Psoas muscle (tissue), 7 donors: ENCODE measurements at regions not wholly inside any gene's neighbourhood (a gene's known extent, or its start where the extent isn't known, plus 50 kb on each side); places are given as distances from the start of the nearest gene placed in this dataset.

Experiments
- ATAC-seq, 4 donors: fragments of 200-7000 bp; cut with Tn5 transposase; one replicate each; pipeline ENCODE4 v1.9.1; 2020; ENCODE audit warnings: moderate library complexity in 3 of 4, mild to moderate bottlenecking in 2 of 4
- DNase-seq, 2 donors: peaks; one replicate each; pipeline ENCODE4 v3.0.0-alpha.2; 2020
- H3K27ac ChIP-seq: fragments of 200-600 bp; one replicate; pipeline ENCODE4 v1.8.0; 2022
- H3K27me3 ChIP-seq, 3 donors: fragments of 200-600 bp in 1 of 3; one replicate each; pipeline versions ENCODE4 v1.6.1 to v1.8.0; 2013 to 2022; ENCODE audit warnings: low read length in 2 of 3, mild to moderate bottlenecking in 2 of 3, moderate library complexity in 1 of 3; ENCODE audit not compliant: insufficient read depth in 3 of 3
- H3K36me3 ChIP-seq, 2 donors: fragments of 200-600 bp in 1 of 2; one replicate each; pipeline versions ENCODE4 v1.6.1 to v1.8.0; 2013 to 2022; ENCODE audit warnings: low read depth in 1 of 2, mild to moderate bottlenecking in 1 of 2, moderate library complexity in 1 of 2; ENCODE audit not compliant: insufficient read depth in 1 of 2
- H3K4me1 ChIP-seq: fragments of 200-600 bp; one replicate; pipeline ENCODE4 v1.8.0; 2022
- H3K4me3 ChIP-seq: fragments of 200-600 bp; one replicate; pipeline ENCODE4 v1.8.0; 2022; ENCODE audit warnings: mild to moderate bottlenecking
- H3K9me3 ChIP-seq: fragments of 200-600 bp; one replicate; pipeline ENCODE4 v1.8.0; 2022
- CTCF ChIP-seq: fragments of 200-600 bp; IDR thresholded peaks from one replicate; pipeline ENCODE4 v1.8.0; 2022; ENCODE audit warnings: antibody characterized with exemption
- WGBS, 3 donors: extraction: QIAGEN DNeasy Blood & Tissue Kit; methylation state at CpG; one replicate each; pipeline versions ENCODE4 v1.1.6 to v1.1.7; 2013; 5-methylcytosine and 5-hydroxymethylcytosine counted together
- intact Hi-C, 2 donors: fragments of 100-400 bp; cut with DNase I; formaldehyde crosslinking; loops; one replicate each; pipeline versions ENCODE4 v1.11.0 to v1.14.2; 2022
- donor health status: healthy with polysubstance abuse.
- donor health status: DM: no; HTN: no; CAD: no; lungs with moderate emphysema.
- donor health status: Bipolar disorder and iron deficiency.
- donor health status: healthy.
- donor health status: DM: yes; HTN: yes; CAD: no.
- donor health status: DM: no; HTN: no; CAD: no.
- donor health status: DM: yes; HTN: yes; CAD: no.

GRCh38 chr9:16282718-16283117 is 587.8 kb downstream of the BNC2 start:
- intact Hi-C loops = no loop called here

GRCh38 chr9:16286160-16286559 is 584.3 kb downstream of the BNC2 start:
- Histone ChIP-seq H3K27ac (no peak overlapping the region), H3K9me3 (no peaks in the 10 kb centered on the region), H3K4me3 (no peak overlapping the region), H3K27me3 (no peaks in the 10 kb centered on the region), H3K36me3 (no peaks in the 10 kb centered on the region), H3K4me1 (no peaks in the 10 kb centered on the region)
- intact Hi-C loops = no loop called here
- DNase-seq (no peak), ATAC-seq (peak in 2 of 4 donors; percentile 35 to 52)
- TF ChIP-seq CTCF = no peak
- 38 to 58% (median 40%) methylated on average over 7 of the region's 7 CpGs for WGBS, 3 donors

More at GRCh38 chr9:16282718-16283117, 587.8 kb downstream of the BNC2 start:
- TF ChIP-seq CTCF = no peak
- Histone ChIP-seq H3K27me3 (no peaks in the 10 kb centered on the region), H3K9me3 (no peaks in the 10 kb centered on the region), H3K4me3 (no peak overlapping the region), H3K36me3 (no peaks in the 10 kb centered on the region), H3K27ac (no peak overlapping the region), H3K4me1 (no peaks in the 10 kb centered on the region)
- no peak for DNase-seq
- WGBS, 3 donors = 79 to 96% (median 94%) methylated on average over 9 of the region's 9 CpGs
- no peak for ATAC-seq

- Histone ChIP-seq H3K36me3 (no peaks in the 10 kb centered on the region), H3K9me3 (no peaks in the 10 kb centered on the region), H3K4me3 (no peak overlapping the region), H3K4me1 (no peaks in the 10 kb centered on the region), H3K27ac (no peak overlapping the region), H3K27me3 (no peaks in the 10 kb centered on the region)
- no peak for DNase-seq
- no peak for TF ChIP-seq CTCF
- intact Hi-C loops = no loop called here
- no peak for ATAC-seq
- 72 to 85% (median 84%) methylated on average over 3 of the region's 3 CpGs for WGBS, 3 donors
Observed at GRCh38 chr9:16289639-16290038, 580.8 kb downstream of the BNC2 start.

GRCh38 chr9:16290169-16290568 is 580.3 kb downstream of the BNC2 start:
- Histone ChIP-seq H3K4me3 (no peak overlapping the region), H3K36me3 (no peaks in the 10 kb centered on the region), H3K27ac (no peak overlapping the region), H3K4me1 (no peaks in the 10 kb centered on the region), H3K27me3 (no peaks in the 10 kb centered on the region), H3K9me3 (no peaks in the 10 kb centered on the region)
- intact Hi-C loops = no loop called here
- DNase-seq = no peak
- no peak for TF ChIP-seq CTCF
- WGBS, 3 donors = 78 to 92% (median 82%) methylated on average over 5 of the region's 5 CpGs
- ATAC-seq = no peak

- H3K27me3 ChIP-seq = no peaks in the 10 kb centered on the region
- 93 to 94% (median 94%) methylated on average over 4 of the region's 4 CpGs for WGBS, 3 donors
- DNase-seq (no peak), ATAC-seq (no peak)
- intact Hi-C loops = no loop called here
- no peaks in the 10 kb centered on the region for H3K9me3 ChIP-seq
- no peaks in the 10 kb centered on the region for H3K36me3 ChIP-seq
- no peak overlapping the region for H3K27ac ChIP-seq
- H3K4me1 ChIP-seq = no peaks in the 10 kb centered on the region
- no peak overlapping the region for H3K4me3 ChIP-seq
- no peak for TF ChIP-seq CTCF
Observed at GRCh38 chr9:16291921-16292320, 578.5 kb downstream of the BNC2 start.
